ENCODE measurements at regions not wholly inside any gene's neighbourhood (a gene's known extent, or its start where the extent isn't known, plus 50 kb on each side); places are given as distances from the start of the nearest gene placed in this dataset.

- Histone ChIP-seq H3K27ac (ENCODE audit: low read length) (no peak overlapping the region), H3K9ac (ENCODE audit: low read length) (no peak overlapping the region), H3K79me2 (ENCODE audit: low read length) (no peaks in the 10 kb centered on the region), H2AFZ (ENCODE audit: low read depth, low read length) (no peak overlapping the region), H3K4me2 (ENCODE audit: low read length) (no peak overlapping the region), H4K20me1 (ENCODE audit: insufficient read depth, low read length) (no peaks in the 10 kb centered on the region), H3K9me3 (ENCODE audit: insufficient read depth, low read length) (no peaks in the 10 kb centered on the region), H3K4me1 (ENCODE audit: low read length) (peaks cover 12% of the 10 kb centered on the region), H3K4me3 (ENCODE audit: low read length) (no peak overlapping the region), H3K27me3 (ENCODE audit: low read depth, low read length) (no peaks in the 10 kb centered on the region), H3K36me3 (replicated peaks; ENCODE audit: low read depth, low read length) (no peaks in the 10 kb centered on the region)
- TF ChIP-seq CTCF (IDR thresholded peaks at IDR 0.05; ENCODE audit: low read depth, low read length): no peak
Measured at GRCh38 chr2:150625303-150625702, 137.8 kb upstream of the RND3 start.

- H3K9ac ChIP-seq (ENCODE audit: low read length): no peak overlapping the region
- H3K4me1 ChIP-seq (ENCODE audit: low read length): peaks cover 12% of the 10 kb centered on the region
- no peaks in the 10 kb centered on the region for H4K20me1 ChIP-seq (ENCODE audit: insufficient read depth, low read length)
- H3K4me3 ChIP-seq (ENCODE audit: low read length): peak overlapping the region; percentile 30; the same call in 1 of the 2 replicates
- peak overlapping the region; percentile 74; the same call in 1 of the 2 replicates for H2AFZ ChIP-seq (ENCODE audit: low read depth, low read length)
- peak overlapping the region; percentile 51 for H3K4me2 ChIP-seq (ENCODE audit: low read length)
- no peaks in the 10 kb centered on the region for H3K9me3 ChIP-seq (ENCODE audit: insufficient read depth, low read length)
- H3K79me2 ChIP-seq (ENCODE audit: low read length): no peaks in the 10 kb centered on the region
- H3K27ac ChIP-seq (ENCODE audit: low read length): peak overlapping the region; percentile 9
- H3K27me3 ChIP-seq (ENCODE audit: low read depth, low read length): no peaks in the 10 kb centered on the region
- TF ChIP-seq EZH2phosphoT487 (IDR thresholded peaks at IDR 0.05; ENCODE audit: low read depth): no peak
- TF ChIP-seq CTCF (IDR thresholded peaks at IDR 0.05; ENCODE audit: low read depth, low read length): no peak
- H3K36me3 ChIP-seq (replicated peaks; ENCODE audit: low read depth, low read length): no peaks in the 10 kb centered on the region
Measured at GRCh38 chr2:150624001-150624401, 136.5 kb upstream of the RND3 start.

- no peaks in the 10 kb centered on the region for H3K27me3 ChIP-seq (ENCODE audit: low read depth, low read length)
- no peak overlapping the region for H3K27ac ChIP-seq (ENCODE audit: low read length)
- no peaks in the 10 kb centered on the region for H3K36me3 ChIP-seq (replicated peaks; ENCODE audit: low read depth, low read length)
- H2AFZ ChIP-seq (ENCODE audit: low read depth, low read length): no peak overlapping the region
- H4K20me1 ChIP-seq (ENCODE audit: insufficient read depth, low read length): no peaks in the 10 kb centered on the region
- no peak overlapping the region for H3K4me3 ChIP-seq (ENCODE audit: low read length)
- no peaks in the 10 kb centered on the region for H3K9me3 ChIP-seq (ENCODE audit: insufficient read depth, low read length)
- no peak overlapping the region for H3K4me2 ChIP-seq (ENCODE audit: low read length)
- H3K4me1 ChIP-seq (ENCODE audit: low read length): peaks cover 12% of the 10 kb centered on the region
- TF ChIP-seq CTCF (IDR thresholded peaks at IDR 0.05; ENCODE audit: low read depth, low read length) (no peak), EZH2phosphoT487 (IDR thresholded peaks at IDR 0.05; ENCODE audit: low read depth) (no peak)
- no peaks in the 10 kb centered on the region for H3K79me2 ChIP-seq (ENCODE audit: low read length)
- H3K9ac ChIP-seq (ENCODE audit: low read length): no peak overlapping the region
Measured at GRCh38 chr2:150621526-150622213, 134.2 kb upstream of the RND3 start.

GRCh38 chr2:150620855-150621254 lies 133.4 kb upstream of the RND3 start:
- H3K4me1 ChIP-seq (ENCODE audit: low read length): peaks cover 12% of the 10 kb centered on the region
- no peak overlapping the region for H3K4me2 ChIP-seq (ENCODE audit: low read length)
- H3K4me3 ChIP-seq (ENCODE audit: low read length): no peak overlapping the region
- no peak overlapping the region for H2AFZ ChIP-seq (ENCODE audit: low read depth, low read length)
- H3K79me2 ChIP-seq (ENCODE audit: low read length): no peaks in the 10 kb centered on the region
- no peaks in the 10 kb centered on the region for H3K36me3 ChIP-seq (replicated peaks; ENCODE audit: low read depth, low read length)
- no peaks in the 10 kb centered on the region for H4K20me1 ChIP-seq (ENCODE audit: insufficient read depth, low read length)
- no peaks in the 10 kb centered on the region for H3K9me3 ChIP-seq (ENCODE audit: insufficient read depth, low read length)
- H3K27ac ChIP-seq (ENCODE audit: low read length): no peak overlapping the region
- TF ChIP-seq CTCF (IDR thresholded peaks at IDR 0.05; ENCODE audit: low read depth, low read length) (no peak), EZH2phosphoT487 (IDR thresholded peaks at IDR 0.05; ENCODE audit: low read depth) (no peak)
- H3K9ac ChIP-seq (ENCODE audit: low read length): no peak overlapping the region
- H3K27me3 ChIP-seq (ENCODE audit: low read depth, low read length): no peaks in the 10 kb centered on the region

Data from OCI-LY3 (cell line).